ENCODE measurements at regions not wholly inside any gene's neighbourhood (a gene's known extent, or its start where the extent isn't known, plus 50 kb on each side); places are given as distances from the start of the nearest gene placed in this dataset.

DNA sequence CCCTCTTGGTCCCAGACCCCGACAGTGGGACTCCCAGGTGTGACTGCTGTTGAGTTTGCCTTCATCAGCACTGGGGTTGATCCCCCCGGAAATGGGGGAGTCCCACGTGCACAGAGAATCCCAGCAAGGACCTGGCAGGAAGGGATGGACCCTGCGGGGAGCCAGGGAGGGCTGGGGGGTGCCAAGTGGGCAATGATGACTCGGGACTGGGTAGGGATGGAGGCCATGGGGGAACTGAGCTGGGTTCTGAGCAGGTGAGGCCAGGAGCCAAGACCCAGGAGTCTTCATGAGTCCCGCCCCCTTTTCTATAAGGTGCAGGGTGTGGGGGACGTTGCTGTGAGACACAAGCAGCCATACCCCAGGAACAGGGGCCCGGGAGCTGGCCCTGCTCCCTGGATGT, 103.8 kb downstream of the CRYAA start:
- no peaks in the 10 kb centered on the region for H3K79me2 ChIP-seq (ENCODE audit: control insufficient read depth, insufficient read depth, low read length)
- H3K4me2 ChIP-seq (replicated peaks; ENCODE audit: low read depth, low read length, poor library complexity, severe bottlenecking) = no peak overlapping the region
- ATAC-seq (ENCODE audit: low read depth) = no peak
- no peak overlapping the region for H3K4me3 ChIP-seq (ENCODE audit: control extremely low read depth in 1 of 5, extremely low read depth in 1 of 5, insufficient read depth in 1 of 5, low read depth in 2 of 5, low read length in 4 of 5)
- H3K9me3 ChIP-seq (ENCODE audit: control extremely low read depth in 1 of 3, control insufficient read depth in 2 of 3, insufficient read depth in 1 of 3, low read length in 2 of 3) = peaks cover 0 to 11% (median 0%) of the 10 kb centered on the region in 3 donors
- no peaks in the 10 kb centered on the region for H3K36me3 ChIP-seq (replicated peaks in 1 of 2; ENCODE audit: control extremely low read depth in 1 of 2, control insufficient read depth in 1 of 2, extremely low read depth in 1 of 2, insufficient read depth in 2 of 2, low read length in 1 of 2)
- H3K4me1 Mint-ChIP-seq = peaks cover 4% of the 10 kb centered on the region
- POLR2A ChIA-PET = no interaction called here
- peaks cover 0 to 45% (median 6%) of the 10 kb centered on the region in 4 experiments for H3K27me3 ChIP-seq (replicated peaks in 1 of 4; ENCODE audit: control extremely low read depth in 1 of 4, control insufficient read depth in 3 of 4, insufficient read depth in 4 of 4, low read length in 3 of 4)
- TF ChIP-seq EZH2 (IDR thresholded peaks at IDR 0.05; ENCODE audit: borderline replicate concordance, insufficient read depth, low read depth, low read length, poor library complexity, severe bottlenecking) = no peak
- TF ChIP-seq, protein P1, sequence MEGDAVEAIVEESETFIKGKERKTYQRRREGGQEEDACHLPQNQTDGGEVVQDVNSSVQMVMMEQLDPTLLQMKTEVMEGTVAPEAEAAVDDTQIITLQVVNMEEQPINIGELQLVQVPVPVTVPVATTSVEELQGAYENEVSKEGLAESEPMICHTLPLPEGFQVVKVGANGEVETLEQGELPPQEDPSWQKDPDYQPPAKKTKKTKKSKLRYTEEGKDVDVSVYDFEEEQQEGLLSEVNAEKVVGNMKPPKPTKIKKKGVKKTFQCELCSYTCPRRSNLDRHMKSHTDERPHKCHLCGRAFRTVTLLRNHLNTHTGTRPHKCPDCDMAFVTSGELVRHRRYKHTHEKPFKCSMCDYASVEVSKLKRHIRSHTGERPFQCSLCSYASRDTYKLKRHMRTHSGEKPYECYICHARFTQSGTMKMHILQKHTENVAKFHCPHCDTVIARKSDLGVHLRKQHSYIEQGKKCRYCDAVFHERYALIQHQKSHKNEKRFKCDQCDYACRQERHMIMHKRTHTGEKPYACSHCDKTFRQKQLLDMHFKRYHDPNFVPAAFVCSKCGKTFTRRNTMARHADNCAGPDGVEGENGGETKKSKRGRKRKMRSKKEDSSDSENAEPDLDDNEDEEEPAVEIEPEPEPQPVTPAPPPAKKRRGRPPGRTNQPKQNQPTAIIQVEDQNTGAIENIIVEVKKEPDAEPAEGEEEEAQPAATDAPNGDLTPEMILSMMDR (IDR thresholded peaks at IDR 0.05) = no peak
- intact Hi-C loops (cut with micrococcal nuclease) = no loop called here
- H3K27me3 Mint-ChIP-seq = peaks cover 13% of the 10 kb centered on the region
- no peaks in the 10 kb centered on the region for H3K9me3 Mint-ChIP-seq (ENCODE audit: insufficient read depth)
- no peak overlapping the region for H3K4me3 Mint-ChIP-seq
- H3K4me1 ChIP-seq (ENCODE audit: control insufficient read depth in 2 of 2, insufficient read depth in 2 of 2, low read length in 2 of 2) = peaks cover 11 to 16% of the 10 kb centered on the region in 2 donors
- no peak overlapping the region for H3K27ac Mint-ChIP-seq
- no peak overlapping the region for H3K27ac ChIP-seq (ENCODE audit: low read length in 2 of 2)
- 84% methylated on average over 8 of the region's 8 CpGs for WGBS (ENCODE audit: insufficient coverage)
- CTCF ChIA-PET = no interaction called here
- H3K9ac ChIP-seq (ENCODE audit: low read length) = no peak overlapping the region
- no peaks in the 10 kb centered on the region for H4K20me1 ChIP-seq (ENCODE audit: control insufficient read depth, insufficient read depth, low read length, poor library complexity, severe bottlenecking)
- no peak overlapping the region for H2AFZ ChIP-seq (ENCODE audit: insufficient read depth, low read depth, low read length, poor library complexity, severe bottlenecking)
- no peak for DNase-seq

DNA sequence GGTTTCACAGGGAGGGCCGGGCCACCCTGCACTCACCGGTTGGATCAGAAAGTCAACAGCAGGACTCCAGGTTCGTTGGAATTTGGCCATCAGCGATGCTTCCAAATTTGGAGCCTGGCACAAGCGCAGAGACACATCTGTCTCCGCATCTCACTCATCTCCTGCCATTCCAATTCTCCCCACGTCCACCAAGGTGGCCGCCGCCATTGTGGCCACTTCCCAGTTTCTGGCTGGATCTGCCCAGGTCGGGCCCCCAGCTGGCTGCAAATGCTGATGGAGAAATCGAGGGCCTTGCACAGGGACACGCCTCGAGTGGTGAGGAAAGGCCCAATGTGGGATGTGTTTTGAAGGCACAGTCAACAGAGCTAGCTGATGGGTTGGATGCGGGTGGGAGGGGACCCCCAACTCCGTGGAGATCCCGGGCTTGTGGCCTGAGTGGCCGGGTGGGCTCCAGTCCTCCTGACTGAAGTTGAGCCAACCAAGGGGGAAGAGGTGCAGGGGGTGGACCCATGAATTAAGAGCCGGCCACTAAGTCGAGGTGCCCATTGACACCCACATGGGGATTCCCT, 102.7 kb downstream of the CRYAA start:
- no peak overlapping the region for H3K27ac Mint-ChIP-seq
- H3K4me1 Mint-ChIP-seq = peaks cover 3% of the 10 kb centered on the region
- DNase-seq = no peak
- intact Hi-C loops (cut with micrococcal nuclease) = no loop called here
- TF ChIP-seq EZH2 (IDR thresholded peaks at IDR 0.05; ENCODE audit: borderline replicate concordance, insufficient read depth, low read depth, low read length, poor library complexity, severe bottlenecking) = no peak
- TF ChIP-seq, protein P1 (IDR thresholded peaks at IDR 0.05) = no peak
- Histone ChIP-seq H4K20me1 (ENCODE audit: control insufficient read depth, insufficient read depth, low read length, poor library complexity, severe bottlenecking) (no peaks in the 10 kb centered on the region), H3K27ac (ENCODE audit: low read length in 2 of 2) (no peak overlapping the region), H3K36me3 (replicated peaks in 1 of 2; ENCODE audit: control extremely low read depth in 1 of 2, control insufficient read depth in 1 of 2, extremely low read depth in 1 of 2, insufficient read depth in 2 of 2, low read length in 1 of 2) (no peaks in the 10 kb centered on the region), H3K27me3 (replicated peaks in 1 of 4; ENCODE audit: control extremely low read depth in 1 of 4, control insufficient read depth in 3 of 4, insufficient read depth in 4 of 4, low read length in 3 of 4) (peaks cover 0 to 38% (median 5%) of the 10 kb centered on the region in 4 experiments), H3K79me2 (ENCODE audit: control insufficient read depth, insufficient read depth, low read length) (no peaks in the 10 kb centered on the region), H3K4me1 (ENCODE audit: control insufficient read depth in 2 of 2, insufficient read depth in 2 of 2, low read length in 2 of 2) (peaks cover 11 to 16% of the 10 kb centered on the region in 2 donors), H3K9ac (ENCODE audit: low read length) (no peak overlapping the region), H3K9me3 (ENCODE audit: control extremely low read depth in 1 of 3, control insufficient read depth in 2 of 3, insufficient read depth in 1 of 3, low read length in 2 of 3) (peaks cover 0 to 11% (median 0%) of the 10 kb centered on the region in 3 donors), H3K4me2 (replicated peaks; ENCODE audit: low read depth, low read length, poor library complexity, severe bottlenecking) (no peak overlapping the region), H3K4me3 (ENCODE audit: control extremely low read depth in 1 of 5, extremely low read depth in 1 of 5, insufficient read depth in 1 of 5, low read depth in 2 of 5, low read length in 4 of 5) (no peak overlapping the region), H2AFZ (ENCODE audit: insufficient read depth, low read depth, low read length, poor library complexity, severe bottlenecking) (no peak overlapping the region)
- POLR2A ChIA-PET = no interaction called here
- H3K4me3 Mint-ChIP-seq = no peak overlapping the region
- 93% methylated on average over 14 of the region's 19 CpGs for WGBS (ENCODE audit: insufficient coverage)
- H3K9me3 Mint-ChIP-seq (ENCODE audit: insufficient read depth) = no peaks in the 10 kb centered on the region
- ATAC-seq (ENCODE audit: low read depth) = no peak
- CTCF ChIA-PET = interaction anchor here (1.7 kb wide), 1 partner anchor 11 kb away, joined by 3 read pairs; no protein-coding TSS in a partner anchor
- peaks cover 11% of the 10 kb centered on the region for H3K27me3 Mint-ChIP-seq

All from B cell (primary cell).